Heart left ventricle (tissue), 16 donors: ENCODE measurements at regions not wholly inside any gene's neighbourhood (a gene's known extent, or its start where the extent isn't known, plus 50 kb on each side); places are given as distances from the start of the nearest gene placed in this dataset.

Source experiments
- ATAC-seq, 4 donors: fragments of 200-7000 bp; cut with Tn5 transposase; one replicate each; pipeline ENCODE4 v1.9.1; 2020 to 2022; ENCODE audit warnings: moderate library complexity in 4 of 4, mild to moderate bottlenecking in 3 of 4, moderate number of reproducible peaks in 1 of 4
- DNase-seq, 5 donors: peaks; one replicate each; pipeline ENCODE4 v3.0.0-alpha.2; 2020
- H3K27ac ChIP-seq, 12 donors: fragments of 200-600 bp; sonication (generic) in 4 of 12; one replicate each; pipeline versions ENCODE4 v1.5.0 to v1.8.0; 2016 to 2022; ENCODE audit warnings: mild to moderate bottlenecking in 2 of 12
- H3K27me3 ChIP-seq, 9 donors: fragments of 200-600 bp; sonication (generic) in 2 of 9; one replicate each; pipeline versions ENCODE4 v1.5.1 to v1.8.0; 2016 to 2022; ENCODE audit warnings: mild to moderate bottlenecking in 3 of 9
- H3K36me3 ChIP-seq, 9 donors: fragments of 200-600 bp; sonication (generic) in 2 of 9; one replicate each; pipeline versions ENCODE4 v1.5.0 to v1.8.0; 2018 to 2022; ENCODE audit warnings: mild to moderate bottlenecking in 2 of 9
- H3K4me1 ChIP-seq, 12 donors: fragments of 200-600 bp; sonication (generic) in 4 of 12; one replicate each; pipeline versions ENCODE4 v1.5.0 to v1.8.0; 2016 to 2022; ENCODE audit warnings: mild to moderate bottlenecking in 3 of 12
- H3K4me3 ChIP-seq, 12 donors: fragments of 200-600 bp; sonication (generic) in 4 of 12; one replicate each; pipeline versions ENCODE4 v1.5.0 to v1.8.0; 2017 to 2022; ENCODE audit warnings: mild to moderate bottlenecking in 9 of 12, moderate library complexity in 4 of 12
- H3K9me3 ChIP-seq, 12 donors: fragments of 200-600 bp; sonication (generic) in 4 of 12; one replicate each; pipeline versions ENCODE4 v1.5.0 to v1.8.0; 2016 to 2022; ENCODE audit warnings: mild to moderate bottlenecking in 1 of 12
- CTCF ChIP-seq, 12 donors: fragments of 200-600 bp; sonication (generic) in 4 of 12; IDR thresholded peaks; one replicate each; pipeline versions ENCODE4 v1.5.0 to v1.8.0; 2018 to 2022; ENCODE audit warnings: antibody characterized with exemption in 12 of 12, mild to moderate bottlenecking in 5 of 12
- POLR2A ChIP-seq, 2 donors: fragments of 450-650 bp; IDR thresholded peaks; one replicate each; pipeline ENCODE4 v1.6.1; 2017; ENCODE audit warnings: antibody characterized with exemption in 2 of 2, mild to moderate bottlenecking in 2 of 2, moderate library complexity in 2 of 2
- WGBS, 4 donors: extraction: QIAGEN DNeasy Blood & Tissue Kit in 2 of 4; methylation state at CpG; one replicate each; pipeline versions ENCODE4 v1.1.5 to v1.1.7; 2013 to 2018; 5-methylcytosine and 5-hydroxymethylcytosine counted together
- intact Hi-C, 10 donors: fragments of 100-400 bp; cut with DNase I; formaldehyde crosslinking; loops; one replicate each; pipeline versions ENCODE4 v1.11.1 to v1.14.2; 2022
- donor health status: ischemic (EF 13 %, LVEDD 7.1; RV severe dilation, severe dysfunction).
- donor health status: healthy with polysubstance abuse.
- donor health status: DM: no; HTN: yes; CAD: no.
- donor health status: DM: no; HTN: no; CAD: no.
- donor health status: ischemic (EF 25% LVEDD 6.9; RV normal size, moderate dysfunction).
- donor health status: ischemic (EF 25% LVEDD 5.7; RV mildly dilated, moderate dysfunction).
- donor health status: healthy.
- donor health status: DM: yes; HTN: yes; CAD: no.
- donor health status: ischemic (EF 35%, LVEDD 5.7; RV mildly dilated, moderate dysfunction).
- donor health status: nonischemic (EF 11% LVEDD 7.7; RV severe dilation, severe dysfunction).
- donor health status: DM: yes; HTN: yes; CAD: no.
- donor health status: PGD.
- donor health status: ischemic (EF 29% LVEDD 5.4; RV normal size, mild dysfunction).
- donor health status: nonischemic (EF 23%, LVEDD 6.1; RV moderate dilation, normal function).

DNA sequence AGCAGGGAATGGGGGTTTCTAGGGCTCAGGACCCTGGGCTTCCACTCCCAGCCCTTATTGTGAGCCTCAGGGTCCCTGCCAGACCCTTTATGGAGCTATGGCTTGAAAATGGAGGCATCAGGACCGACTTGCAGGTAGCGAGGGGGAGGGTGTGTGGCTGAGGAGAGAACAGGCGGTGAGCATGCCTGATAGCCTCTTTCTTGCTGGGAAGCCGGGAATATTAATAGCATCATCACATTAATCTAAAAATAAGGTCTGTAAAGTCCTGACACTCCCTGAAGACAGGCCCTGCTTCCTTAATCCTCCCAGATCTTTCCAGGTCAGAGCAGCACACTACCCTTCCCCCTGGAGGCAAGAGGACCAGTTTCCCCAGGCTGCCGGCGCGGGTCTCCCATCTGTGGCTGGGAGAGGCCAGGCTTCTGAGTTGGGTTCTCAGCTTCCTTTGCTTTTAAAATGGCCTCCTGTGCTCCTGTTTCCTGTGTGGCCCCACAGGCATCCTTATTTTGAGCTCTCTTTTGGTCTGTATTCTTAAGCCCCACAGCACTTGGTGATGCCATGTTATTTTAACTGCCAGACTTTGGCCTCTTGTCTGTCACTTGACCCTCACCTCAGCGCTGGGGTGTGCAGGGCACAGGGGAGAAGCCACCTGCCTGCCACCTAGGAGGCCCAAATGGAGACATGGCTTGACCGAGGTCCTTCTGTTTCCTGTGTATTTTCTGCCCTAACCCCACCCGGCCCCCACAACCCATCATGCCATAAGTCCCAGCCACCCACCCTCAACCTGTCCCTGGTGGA is 185.0 kb upstream of the TOPAZ1 start:
- TF ChIP-seq CTCF (IDR thresholded peaks at IDR 0.05), result no peak
- TF ChIP-seq POLR2A (IDR thresholded peaks at IDR 0.05), result no peak
- Histone ChIP-seq H3K36me3 (no peaks in the 10 kb centered on the region), H3K27me3 (peaks cover 0 to 60% (median 8%) of the 10 kb centered on the region in 9 donors), H3K27ac (no peak overlapping the region), H3K4me3 (no peak overlapping the region), H3K9me3 (no peaks in the 10 kb centered on the region), H3K4me1 (peaks cover 0 to 6% (median 0%) of the 10 kb centered on the region in 12 donors)
- intact Hi-C loops, result no loop called here
- WGBS, 4 donors, result 66 to 73% (median 68%) methylated on average over 10 of the region's 10 CpGs
- ATAC-seq, result no peak
- no peak for DNase-seq

DNA sequence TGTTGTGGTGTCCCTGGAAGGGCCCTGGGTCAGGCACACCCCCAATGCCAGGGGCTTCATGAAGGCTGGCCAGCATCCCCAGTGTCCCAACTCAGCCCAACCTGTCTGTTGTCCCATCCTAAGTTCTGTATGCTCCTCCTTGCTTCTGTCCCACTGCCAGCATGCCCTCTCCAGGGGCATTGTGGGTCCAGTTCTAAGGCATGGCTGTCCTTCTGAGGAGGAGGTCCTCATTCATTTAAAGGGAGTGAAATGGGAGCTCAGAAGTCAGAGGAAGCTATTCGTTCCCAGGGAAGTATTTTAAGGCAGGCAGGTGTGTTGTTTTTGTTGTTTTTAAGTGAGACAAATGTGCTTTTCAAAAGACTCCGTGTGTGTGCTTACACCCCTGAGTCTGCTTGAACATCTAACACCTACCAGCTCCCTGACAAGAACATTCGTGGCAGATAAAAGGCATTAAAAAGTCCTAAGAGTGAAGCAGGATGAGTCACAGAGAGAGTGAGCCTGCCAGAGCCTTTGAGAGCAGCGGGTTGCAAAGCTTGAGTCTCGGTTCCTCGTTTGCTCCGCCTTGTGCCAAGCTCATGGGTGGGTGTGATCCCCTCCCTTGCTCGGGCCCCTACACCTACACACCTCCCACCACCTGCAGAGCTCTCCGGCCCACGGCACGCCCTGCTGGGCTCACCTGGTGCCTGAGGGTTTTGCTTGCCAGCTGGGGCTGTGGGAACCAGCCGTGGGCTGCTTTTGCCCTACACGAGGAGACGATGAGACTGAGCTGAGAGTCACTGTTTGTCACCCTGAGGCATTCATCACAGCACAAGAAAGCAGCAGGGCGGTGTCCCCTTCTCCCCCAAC is 183.4 kb upstream of the TOPAZ1 start:
- TF ChIP-seq POLR2A (IDR thresholded peaks at IDR 0.05) (no peak), CTCF (IDR thresholded peaks at IDR 0.05) (no peak)
- no peaks in the 10 kb centered on the region for H3K9me3 ChIP-seq
- ATAC-seq, result peak in 2 of 4 donors; percentile 40 to 41
- peaks cover 0 to 51% (median 4%) of the 10 kb centered on the region in 9 donors for H3K27me3 ChIP-seq
- H3K4me1 ChIP-seq, result peaks cover 0 to 6% (median 0%) of the 10 kb centered on the region in 12 donors
- WGBS, 4 donors, result 23 to 30% (median 24%) methylated on average over 14 to 15 of the region's 15 CpGs
- intact Hi-C loops, result no loop called here
- no peak overlapping the region for H3K27ac ChIP-seq
- no peak for DNase-seq
- no peaks in the 10 kb centered on the region for H3K36me3 ChIP-seq
- no peak overlapping the region for H3K4me3 ChIP-seq

DNA sequence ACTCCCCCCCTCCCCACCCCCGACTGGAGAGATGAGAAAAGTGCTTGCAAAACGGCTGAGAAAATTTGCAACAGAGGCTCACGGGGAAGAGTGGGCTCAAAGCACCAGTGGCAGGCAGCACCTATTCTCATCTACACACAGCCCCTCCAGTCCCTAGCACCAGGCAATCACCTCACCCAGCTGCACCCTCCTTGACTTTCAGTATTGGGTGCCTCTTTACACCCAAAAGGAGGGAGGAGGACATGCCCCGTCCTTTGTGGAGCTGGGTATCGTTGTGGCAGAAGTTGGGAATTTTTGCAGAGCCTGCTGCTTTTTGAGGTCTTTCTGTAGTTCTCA is 182.8 kb upstream of the TOPAZ1 start:
- Histone ChIP-seq H3K27ac (no peak overlapping the region), H3K9me3 (no peaks in the 10 kb centered on the region), H3K4me3 (no peak overlapping the region), H3K4me1 (peaks cover 0 to 6% (median 0%) of the 10 kb centered on the region in 12 donors), H3K27me3 (peaks cover 0 to 45% (median 4%) of the 10 kb centered on the region in 9 donors), H3K36me3 (no peaks in the 10 kb centered on the region)
- no peak for TF ChIP-seq CTCF (IDR thresholded peaks at IDR 0.05)
- TF ChIP-seq POLR2A (IDR thresholded peaks at IDR 0.05), result no peak
- intact Hi-C loops, result no loop called here
- ATAC-seq (no peak), DNase-seq (no peak)
- 43 to 64% (median 51%) methylated on average over 3 to 5 of the region's 5 CpGs for WGBS, 4 donors

DNA sequence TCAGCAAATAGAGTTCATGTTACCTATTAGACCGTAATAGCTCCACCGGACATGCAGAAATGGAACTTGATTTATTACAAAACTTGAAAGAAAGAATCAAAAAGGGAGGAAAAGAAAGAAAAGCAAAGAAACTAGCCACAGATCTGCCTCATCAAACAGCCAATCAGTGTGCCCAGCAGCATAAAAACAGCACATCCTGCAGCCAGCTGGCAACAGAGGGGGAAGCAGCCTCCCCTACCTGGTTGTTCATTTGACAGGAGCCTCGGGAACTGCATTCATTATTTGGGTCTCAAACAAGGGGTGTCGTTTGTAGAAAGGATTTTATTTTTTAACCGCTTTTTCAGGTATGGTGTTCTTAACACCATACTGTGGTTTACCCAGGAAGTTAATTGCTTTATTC is 181.5 kb upstream of the TOPAZ1 start:
- Histone ChIP-seq H3K27me3 (peaks cover 0 to 41% (median 6%) of the 10 kb centered on the region in 9 donors), H3K27ac (no peak overlapping the region), H3K4me3 (no peak overlapping the region), H3K4me1 (peaks cover 0 to 6% (median 0%) of the 10 kb centered on the region in 12 donors), H3K36me3 (no peaks in the 10 kb centered on the region), H3K9me3 (no peaks in the 10 kb centered on the region)
- intact Hi-C loops, result no loop called here
- DNase-seq (no peak), ATAC-seq (no peak)
- no peak for TF ChIP-seq CTCF (IDR thresholded peaks at IDR 0.05)
- TF ChIP-seq POLR2A (IDR thresholded peaks at IDR 0.05), result no peak
- WGBS, 4 donors, result 79 to 83% (median 81%) methylated on average over 5 of the region's 5 CpGs
